ENCODE measurements at regions not wholly inside any gene's neighbourhood (a gene's known extent, or its start where the extent isn't known, plus 50 kb on each side); places are given as distances from the start of the nearest gene placed in this dataset.

- Histone ChIP-seq H3K9me3 (ENCODE audit: low read length) (no peaks in the 10 kb centered on the region), H3K9ac (ENCODE audit: low read length) (no peak overlapping the region), H3K79me2 (ENCODE audit: low read length) (no peaks in the 10 kb centered on the region), H4K20me1 (ENCODE audit: low read length) (no peaks in the 10 kb centered on the region), H2AFZ (ENCODE audit: low read length) (no peak overlapping the region), H3K4me1 (ENCODE audit: insufficient read depth, low read length) (peaks cover 42% of the 10 kb centered on the region), H3K4me3 (ENCODE audit: low read length) (no peak overlapping the region), H3K27me3 (ENCODE audit: low read length) (no peaks in the 10 kb centered on the region), H3K4me2 (ENCODE audit: low read length) (0 out of 2 replicates have a peak overlapping the region, but pooled peaks have one; percentile 17), H3K9me2 (replicated peaks; ENCODE audit: low read length) (no peaks in the 10 kb centered on the region), H3K36me3 (ENCODE audit: low read depth, low read length) (no peaks in the 10 kb centered on the region), H3F3A (ENCODE audit: low read length, unreplicated experiment) (peaks cover 12% of the 10 kb centered on the region), H3K27ac (ENCODE audit: low read length) (peak overlapping the region; percentile 50)
- intact Hi-C loops (cut with micrococcal nuclease), result no loop called here
- TF ChIP-seq CTCF (conservative IDR thresholded peaks at IDR 0.05; ENCODE audit: low read depth, low read length) (no peak), EZH2 (IDR thresholded peaks at IDR 0.05; ENCODE audit: low read length, unreplicated experiment) (no peak), EZH2phosphoT487 (IDR thresholded peaks at IDR 0.05; ENCODE audit: borderline replicate concordance, low read length) (no peak)
- POLR2A ChIA-PET (ENCODE audit: unreplicated experiment), result no interaction called here
- CTCF ChIA-PET, result no interaction called here
- BruUV-seq (replicated peaks), result no TSS peak
- DNase-seq (peak; percentile 37), ATAC-seq (no peak)
These were observed 142.6 kb upstream of the FST start for GRCh38 chr5:53337827-53338226.

GRCh38 chr5:53338971-53339370, 141.5 kb upstream of the FST start:
- peaks cover 3% of the 10 kb centered on the region for H3F3A ChIP-seq (ENCODE audit: low read length, unreplicated experiment)
- H3K27me3 ChIP-seq (ENCODE audit: low read length), result no peaks in the 10 kb centered on the region
- H4K20me1 ChIP-seq (ENCODE audit: low read length), result no peaks in the 10 kb centered on the region
- no peak overlapping the region for H3K9ac ChIP-seq (ENCODE audit: low read length)
- intact Hi-C loops (cut with micrococcal nuclease), result no loop called here
- peaks cover 34% of the 10 kb centered on the region for H3K4me1 ChIP-seq (ENCODE audit: insufficient read depth, low read length)
- H3K9me3 ChIP-seq (ENCODE audit: low read length), result no peaks in the 10 kb centered on the region
- H3K4me2 ChIP-seq (ENCODE audit: low read length), result no peak overlapping the region
- DNase-seq, result no peak
- H3K79me2 ChIP-seq (ENCODE audit: low read length), result no peaks in the 10 kb centered on the region
- ChIA-PET POLR2A (ENCODE audit: unreplicated experiment) (interaction anchor here (0.6 kb wide), 1 partner anchor 11 kb away, joined by 3 read pairs; no protein-coding TSS in a partner anchor), CTCF (no interaction called here)
- H3K36me3 ChIP-seq (ENCODE audit: low read depth, low read length), result no peaks in the 10 kb centered on the region
- H2AFZ ChIP-seq (ENCODE audit: low read length), result no peak overlapping the region
- no peak for ATAC-seq
- no peaks in the 10 kb centered on the region for H3K9me2 ChIP-seq (replicated peaks; ENCODE audit: low read length)
- BruUV-seq (replicated peaks), result no TSS peak
- H3K27ac ChIP-seq (ENCODE audit: low read length), result no peak overlapping the region
- H3K4me3 ChIP-seq (ENCODE audit: low read length), result no peak overlapping the region
- TF ChIP-seq EZH2 (IDR thresholded peaks at IDR 0.05; ENCODE audit: low read length, unreplicated experiment) (no peak), CTCF (conservative IDR thresholded peaks at IDR 0.05; ENCODE audit: low read depth, low read length) (no peak), EZH2phosphoT487 (IDR thresholded peaks at IDR 0.05; ENCODE audit: borderline replicate concordance, low read length) (no peak)

- BruUV-seq (replicated peaks), result no TSS peak
- no peak for ATAC-seq
- DNase-seq, result no peak
- H3K79me2 ChIP-seq (ENCODE audit: low read length), result no peaks in the 10 kb centered on the region
- no peaks in the 10 kb centered on the region for H3K36me3 ChIP-seq (ENCODE audit: low read depth, low read length)
- H3K27ac ChIP-seq (ENCODE audit: low read length), result no peak overlapping the region
- TF ChIP-seq CTCF (conservative IDR thresholded peaks at IDR 0.05; ENCODE audit: low read depth, low read length), result no peak
- no peak for TF ChIP-seq EZH2 (IDR thresholded peaks at IDR 0.05; ENCODE audit: low read length, unreplicated experiment)
- no peak for TF ChIP-seq EZH2phosphoT487 (IDR thresholded peaks at IDR 0.05; ENCODE audit: borderline replicate concordance, low read length)
- POLR2A ChIA-PET (ENCODE audit: unreplicated experiment), result no interaction called here
- H3K9me2 ChIP-seq (replicated peaks; ENCODE audit: low read length), result no peaks in the 10 kb centered on the region
- no peaks in the 10 kb centered on the region for H3F3A ChIP-seq (ENCODE audit: low read length, unreplicated experiment)
- no peaks in the 10 kb centered on the region for H3K27me3 ChIP-seq (ENCODE audit: low read length)
- peaks cover 23% of the 10 kb centered on the region for H3K4me1 ChIP-seq (ENCODE audit: insufficient read depth, low read length)
- H3K9ac ChIP-seq (ENCODE audit: low read length), result no peak overlapping the region
- no peaks in the 10 kb centered on the region for H3K9me3 ChIP-seq (ENCODE audit: low read length)
- no peak overlapping the region for H2AFZ ChIP-seq (ENCODE audit: low read length)
- H3K4me3 ChIP-seq (ENCODE audit: low read length), result no peak overlapping the region
- no peaks in the 10 kb centered on the region for H4K20me1 ChIP-seq (ENCODE audit: low read length)
- no peak overlapping the region for H3K4me2 ChIP-seq (ENCODE audit: low read length)
- intact Hi-C loops (cut with micrococcal nuclease), result no loop called here
- CTCF ChIA-PET, result no interaction called here
These were observed 140.4 kb upstream of the FST start for GRCh38 chr5:53339962-53340540.

Data from PC-3 (cell line).